K562 (cell line): ENCODE measurements at regions not wholly inside any gene's neighbourhood (a gene's known extent, or its start where the extent isn't known, plus 50 kb on each side); places are given as distances from the start of the nearest gene placed in this dataset.

ENCODE experiments used
- ATAC-seq: fragments of 200-7000 bp; cut with Tn5 transposase; 3 replicates; pipeline ENCODE4 v1.9.1; 2020; ENCODE audit warnings: moderate library complexity
- BruUV-seq: library from RNA; stranded (reverse); fragments of 400-500 nt; replicated peaks from 2 replicates; lab custom pipeline; 2021; lab: Mats Ljungman, UMichigan
- CTCF ChIA-PET: fragments of 300-600 bp; formaldehyde crosslinking; extraction: SDS; loops from one replicate; lab custom pipeline; 2021; ENCODE audit warnings: low intra/inter-chr PET ratio; lab: Yijun Ruan, JAX
- POLR2A ChIA-PET: fragments of 300-600, 350-650 bp; sonication (Branson Sonifier 250); formaldehyde crosslinking; extraction: SDS; loops from one replicate; lab custom pipeline; 2021; ENCODE audit warnings: antibody characterized with exemption, inconsistent platforms; lab: Yijun Ruan, JAX
- DNase-seq, 4 experiments: peaks; one replicate each; pipeline versions ENCODE4 v3.0.0 to v3.0.0-alpha.2; 2011 to 2018; ENCODE audit warnings: low spot score in 3 of 4, mixed read lengths in 3 of 4; ENCODE audit errors: extremely low read depth in 1 of 4
- FAIRE-seq: peaks from 2 replicates; lab custom pipeline; 2011; peaks lifted over from hg19 to GRCh38; lab: Jason Lieb, UNC
- H2AFZ ChIP-seq: 2 replicates; pipeline ENCODE4 v1.6.0; 2011; ENCODE audit warnings: low read depth, low read length, control low read depth, inconsistent platforms
- H3K27ac ChIP-seq: fragments of 200-600 bp; 3 replicates; pipeline ENCODE4 v1.8.0; 2011; ENCODE audit warnings: low read depth, mild to moderate bottlenecking, control low read depth, inconsistent platforms, low read length, moderate library complexity, mixed read lengths; ENCODE audit errors: extremely low read depth
- H3K27me3 ChIP-seq, 2 experiments: fragments of 300-600 bp in 1 of 2; 2 replicates in 1 of 2; 3 replicates in 1 of 2; pipeline versions ENCODE4 v1.6.0 to v1.8.0; 2011; ENCODE audit warnings: inconsistent platforms in 2 of 2, low read length in 2 of 2, mild to moderate bottlenecking in 1 of 2, mixed read lengths in 1 of 2, moderate library complexity in 1 of 2; ENCODE audit not compliant: control insufficient read depth in 2 of 2, insufficient read depth in 2 of 2
- H3K36me3 ChIP-seq: fragments of 300-600 bp; 3 replicates; pipeline ENCODE4 v1.8.0; 2011; ENCODE audit warnings: mild to moderate bottlenecking, low read length, inconsistent platforms; ENCODE audit not compliant: control insufficient read depth, insufficient read depth
- H3K4me1 ChIP-seq, 2 experiments: fragments of 200-600 bp in 1 of 2; replicated peaks in 1 of 2; 2 replicates in 1 of 2; 3 replicates in 1 of 2; pipeline versions ENCODE4 v1.5.1 to v1.8.0; 2011; ENCODE audit warnings: inconsistent platforms in 2 of 2, low read length in 2 of 2, mild to moderate bottlenecking in 1 of 2, mixed read lengths in 1 of 2, moderate library complexity in 1 of 2; ENCODE audit not compliant: control insufficient read depth in 2 of 2, insufficient read depth in 2 of 2
- H3K4me2 ChIP-seq: 2 replicates; pipeline ENCODE4 v1.6.1; 2011; ENCODE audit warnings: low read length, control low read depth, inconsistent platforms, mixed read lengths; ENCODE audit not compliant: insufficient read depth
- H3K4me3 ChIP-seq: fragments of 200-600 bp; sonication (generic), shearing (Covaris generic); 2 replicates; pipeline ENCODE4 v1.5.1; 2016; ENCODE audit warnings: control low read depth, inconsistent platforms
- H3K79me2 ChIP-seq: fragments of 200-600 bp; 3 replicates; pipeline ENCODE4 v1.8.0; 2011; ENCODE audit warnings: low read length, inconsistent platforms; ENCODE audit not compliant: control insufficient read depth, insufficient read depth
- H3K9ac ChIP-seq, 2 experiments: 2 replicates each; pipeline versions ENCODE4 v1.6.0 to v1.6.1; 2011; ENCODE audit warnings: low read depth in 2 of 2, low read length in 2 of 2, control low read depth in 1 of 2, inconsistent platforms in 1 of 2, mild to moderate bottlenecking in 1 of 2, mixed read lengths in 1 of 2; ENCODE audit not compliant: insufficient read depth in 1 of 2
- H3K9me1 ChIP-seq: one replicate; pipeline ENCODE4 v1.6.0; 2011; ENCODE audit warnings: inconsistent platforms, mild to moderate bottlenecking, low read length, moderate library complexity; ENCODE audit not compliant: control insufficient read depth, insufficient read depth
- H3K9me3 ChIP-seq: replicated peaks from 2 replicates; pipeline ENCODE4 v1.5.1; 2011; ENCODE audit warnings: low read depth, low read length, inconsistent platforms; ENCODE audit not compliant: control insufficient read depth, insufficient read depth
- H4K20me1 ChIP-seq: replicated peaks from 2 replicates; pipeline ENCODE4 v1.6.1; 2011; ENCODE audit warnings: low read length, inconsistent platforms, mixed read lengths; ENCODE audit not compliant: control insufficient read depth, insufficient read depth
- NR1H2 ChIP-seq: sonication (generic); formaldehyde crosslinking; IDR thresholded peaks from 2 replicates; pipeline ENCODE4 v1.4.0; 2020; ENCODE audit warnings: mild to moderate bottlenecking, missing genetic modification reagents
- SIN3B ChIP-seq: fragments of 450-650 bp; IDR thresholded peaks from 2 replicates; pipeline ENCODE4 v1.6.1; 2017; ENCODE audit warnings: low read depth, mild to moderate bottlenecking, moderate library complexity
- ZNF174 ChIP-seq: fragments of 250-450 bp; sonication (Bioruptor Pico); IDR thresholded peaks from 2 replicates; pipeline ENCODE4 v1.4.0; 2020; ENCODE audit warnings: mild to moderate bottlenecking
- WGBS: fragments of 100-300 bp; shearing (Covaris generic); methylation state at CpG from one replicate; pipeline ENCODE4 v1.1.6; 2016; ENCODE audit warnings: low coverage, mixed read lengths; ENCODE audit not compliant: insufficient coverage; ENCODE audit errors: missing lambda C conversion rate; 5-methylcytosine and 5-hydroxymethylcytosine counted together
- in situ Hi-C: fragments of 300-500 bp; cut with MboI; formaldehyde crosslinking; loops from 4 replicates; pipeline ENCODE4 v1.15.0; 2018; ENCODE audit warnings: inconsistent platforms, mixed read lengths
- intact Hi-C: fragments of 100-400 bp; cut with micrococcal nuclease; formaldehyde crosslinking; loops from 2 replicates; pipeline ENCODE4 v1.14.2; 2022
- TF ChIP-seq, protein P1 (sequence below): fragments of 450-650 bp; IDR thresholded peaks from 2 replicates; pipeline ENCODE4 v1.6.1; 2016
- TF ChIP-seq, protein P2 (sequence below): fragments of 450-650 bp; IDR thresholded peaks from 2 replicates; pipeline ENCODE4 v1.6.1; 2016; ENCODE audit warnings: low read depth, mild to moderate bottlenecking, moderate library complexity
- TF ChIP-seq, protein P3 (sequence below): fragments of 450-650 bp; IDR thresholded peaks from 2 replicates; pipeline ENCODE4 v1.6.1; 2017; ENCODE audit warnings: mild to moderate bottlenecking, moderate library complexity

DNA sequence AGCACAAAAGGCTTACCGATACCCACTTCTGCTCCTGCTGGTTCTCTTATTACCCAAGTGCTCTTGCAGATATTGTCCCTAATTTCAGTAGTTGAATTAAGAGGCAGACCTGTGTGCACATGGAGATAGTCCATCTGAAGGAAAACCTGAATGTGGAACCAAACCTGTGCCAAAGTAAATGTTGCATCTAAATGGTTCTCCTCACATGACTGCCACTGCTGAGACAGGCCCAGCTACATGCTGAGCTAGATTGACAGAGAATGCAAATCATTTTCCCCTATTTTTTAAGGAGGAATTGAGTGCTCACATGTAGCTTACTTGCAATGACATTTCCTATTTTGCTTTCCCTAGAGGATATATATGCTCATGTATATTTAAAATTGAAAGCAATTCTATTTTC lies 609.1 kb upstream of the TECRL start:
- FAIRE-seq (no peak), DNase-seq (no peak)
- Histone ChIP-seq H3K36me3 (no peaks in the 10 kb centered on the region), H3K9me1 (no peaks in the 10 kb centered on the region), H3K4me3 (no peak overlapping the region), H3K9ac (no peak overlapping the region)
- in situ Hi-C loops, result no loop called here
- TF ChIP-seq, protein P1, sequence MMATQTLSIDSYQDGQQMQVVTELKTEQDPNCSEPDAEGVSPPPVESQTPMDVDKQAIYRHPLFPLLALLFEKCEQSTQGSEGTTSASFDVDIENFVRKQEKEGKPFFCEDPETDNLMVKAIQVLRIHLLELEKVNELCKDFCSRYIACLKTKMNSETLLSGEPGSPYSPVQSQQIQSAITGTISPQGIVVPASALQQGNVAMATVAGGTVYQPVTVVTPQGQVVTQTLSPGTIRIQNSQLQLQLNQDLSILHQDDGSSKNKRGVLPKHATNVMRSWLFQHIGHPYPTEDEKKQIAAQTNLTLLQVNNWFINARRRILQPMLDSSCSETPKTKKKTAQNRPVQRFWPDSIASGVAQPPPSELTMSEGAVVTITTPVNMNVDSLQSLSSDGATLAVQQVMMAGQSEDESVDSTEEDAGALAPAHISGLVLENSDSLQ, result no peak
- TF ChIP-seq ZNF174 (no peak), NR1H2 (CRISPR knock-in tag) (no peak), SIN3B (no peak)
- TF ChIP-seq, protein P2, sequence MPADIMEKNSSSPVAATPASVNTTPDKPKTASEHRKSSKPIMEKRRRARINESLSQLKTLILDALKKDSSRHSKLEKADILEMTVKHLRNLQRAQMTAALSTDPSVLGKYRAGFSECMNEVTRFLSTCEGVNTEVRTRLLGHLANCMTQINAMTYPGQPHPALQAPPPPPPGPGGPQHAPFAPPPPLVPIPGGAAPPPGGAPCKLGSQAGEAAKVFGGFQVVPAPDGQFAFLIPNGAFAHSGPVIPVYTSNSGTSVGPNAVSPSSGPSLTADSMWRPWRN, result no peak
- TF ChIP-seq, protein P3, sequence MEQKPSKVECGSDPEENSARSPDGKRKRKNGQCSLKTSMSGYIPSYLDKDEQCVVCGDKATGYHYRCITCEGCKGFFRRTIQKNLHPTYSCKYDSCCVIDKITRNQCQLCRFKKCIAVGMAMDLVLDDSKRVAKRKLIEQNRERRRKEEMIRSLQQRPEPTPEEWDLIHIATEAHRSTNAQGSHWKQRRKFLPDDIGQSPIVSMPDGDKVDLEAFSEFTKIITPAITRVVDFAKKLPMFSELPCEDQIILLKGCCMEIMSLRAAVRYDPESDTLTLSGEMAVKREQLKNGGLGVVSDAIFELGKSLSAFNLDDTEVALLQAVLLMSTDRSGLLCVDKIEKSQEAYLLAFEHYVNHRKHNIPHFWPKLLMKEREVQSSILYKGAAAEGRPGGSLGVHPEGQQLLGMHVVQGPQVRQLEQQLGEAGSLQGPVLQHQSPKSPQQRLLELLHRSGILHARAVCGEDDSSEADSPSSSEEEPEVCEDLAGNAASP, result no peak
- TF ChIP-seq, all 486 proteins: peak for 0
- no TSS peak for BruUV-seq
- 10% methylated on average over 1 of the region's 1 CpG for WGBS
- Histone ChIP-seq H3K27me3 (no peaks in the 10 kb centered on the region), H3K9me3 (no peaks in the 10 kb centered on the region), H3K4me2 (no peak overlapping the region), H2AFZ (no peak overlapping the region), H3K27ac (no peak overlapping the region), H3K4me1 (no peaks in the 10 kb centered on the region), H3K79me2 (no peaks in the 10 kb centered on the region), H4K20me1 (no peaks in the 10 kb centered on the region)
- intact Hi-C loops, result no loop called here
- no peak for ATAC-seq
- POLR2A ChIA-PET, result no interaction called here
- CTCF ChIA-PET, result no interaction called here
